Suprapubic skin (tissue), 4 donors: ENCODE measurements at regions not wholly inside any gene's neighbourhood (a gene's known extent, or its start where the extent isn't known, plus 50 kb on each side); places are given as distances from the start of the nearest gene placed in this dataset.

Experiments
- CTCF ChIP-seq, 2 donors: fragments of 200-600 bp in 1 of 2; fragments of 450-650 bp in 1 of 2; sonication (generic) in 1 of 2; IDR thresholded peaks; one replicate each; pipeline ENCODE4 v1.5.1; 2016 to 2019; ENCODE audit warnings: antibody characterized with exemption in 2 of 2, mild to moderate bottlenecking in 1 of 2, moderate library complexity in 1 of 2
- EP300 ChIP-seq: sonication (generic); formaldehyde crosslinking; IDR thresholded peaks from one replicate; pipeline ENCODE4 v1.6.1; 2017; ENCODE audit warnings: antibody characterized with exemption
- POLR2A ChIP-seq, 2 donors: fragments of 450-650 bp; IDR thresholded peaks; one replicate each; pipeline ENCODE4 v1.6.1; 2017; ENCODE audit warnings: antibody characterized with exemption in 2 of 2, mild to moderate bottlenecking in 2 of 2, moderate library complexity in 2 of 2
- POLR2AphosphoS5 ChIP-seq, 3 donors: sonication (generic); formaldehyde crosslinking; IDR thresholded peaks; one replicate each; pipeline ENCODE4 v1.6.1; 2017; ENCODE audit warnings: antibody characterized with exemption in 3 of 3

GRCh38 chr18:8478968-8479370, 130.3 kb upstream of the RAB12 start:
- TF ChIP-seq POLR2AphosphoS5 (IDR thresholded peaks at IDR 0.05): no peak
- no peak for TF ChIP-seq CTCF (IDR thresholded peaks at IDR 0.05)
- no peak for TF ChIP-seq POLR2A (IDR thresholded peaks at IDR 0.05)
- no peak for TF ChIP-seq EP300
